Ovary (tissue), 7 donors: ENCODE measurements at regions not wholly inside any gene's neighbourhood (a gene's known extent, or its start where the extent isn't known, plus 50 kb on each side); places are given as distances from the start of the nearest gene placed in this dataset.

Experiments used
- DNase-seq, 5 donors: peaks; one replicate each; pipeline ENCODE4 v3.0.0-alpha.2; 2019 to 2020
- H3K27ac ChIP-seq, 2 donors: fragments of 200-600 bp; one replicate each; pipeline versions ENCODE4 v1.5.1 to v1.8.0; 2019 to 2022
- H3K27me3 ChIP-seq: fragments of 200-600 bp; one replicate; pipeline ENCODE4 v1.8.0; 2022
- H3K36me3 ChIP-seq: fragments of 200-600 bp; sonication (generic); one replicate; pipeline ENCODE4 v1.5.1; 2019
- H3K4me1 ChIP-seq: one replicate; pipeline ENCODE4 v1.8.1; 2013; ENCODE audit warnings: mild to moderate bottlenecking, moderate library complexity; ENCODE audit not compliant: insufficient read depth
- H3K4me3 ChIP-seq: fragments of 200-600 bp; sonication (generic); one replicate; pipeline ENCODE4 v1.5.1; 2017
- H3K9me3 ChIP-seq, 2 donors: fragments of 200-600 bp in 1 of 2; sonication (generic) in 1 of 2; one replicate each; pipeline versions ENCODE4 v1.5.1 to v1.8.1; 2013 to 2019; ENCODE audit warnings: mild to moderate bottlenecking in 1 of 2, moderate library complexity in 1 of 2
- EP300 ChIP-seq: sonication (generic); formaldehyde crosslinking; IDR thresholded peaks from one replicate; pipeline ENCODE4 v1.6.1; 2017; ENCODE audit warnings: antibody characterized with exemption
- POLR2A ChIP-seq: fragments of 450-650 bp; IDR thresholded peaks from one replicate; pipeline ENCODE4 v1.6.1; 2017; ENCODE audit warnings: antibody characterized with exemption, mild to moderate bottlenecking, moderate library complexity
- WGBS, 3 donors: extraction: QIAGEN DNeasy Blood & Tissue Kit in 1 of 3; methylation state at CpG; one replicate each; pipeline versions ENCODE4 v1.1.5 to v1.1.7; 2013 to 2017; 5-methylcytosine and 5-hydroxymethylcytosine counted together
- intact Hi-C, 4 donors: fragments of 100-400 bp; cut with DNase I; formaldehyde crosslinking; loops; one replicate each; pipeline versions ENCODE4 v1.11.0 to v1.15.1; 2022 to 2023
- TF ChIP-seq, protein P1 (sequence below), 3 donors: fragments of 450-650 bp in 2 of 3; fragments of 200-600 bp in 1 of 3; IDR thresholded peaks; one replicate each; pipeline versions ENCODE4 v1.5.1 to v1.8.0; 2016 to 2022; ENCODE audit warnings: antibody characterized with exemption in 3 of 3, mild to moderate bottlenecking in 1 of 3
- donor health status: DM: no; HTN: no; CAD: no; lungs with moderate emphysema.
- donor health status: DM: no; HTN: no; CAD: no.
- donor health status: Bipolar disorder and iron deficiency.
- donor health status: DM: no; HTN: no; CAD: no.
- donor health status: DM: yes; HTN: yes; CAD: no.

DNA sequence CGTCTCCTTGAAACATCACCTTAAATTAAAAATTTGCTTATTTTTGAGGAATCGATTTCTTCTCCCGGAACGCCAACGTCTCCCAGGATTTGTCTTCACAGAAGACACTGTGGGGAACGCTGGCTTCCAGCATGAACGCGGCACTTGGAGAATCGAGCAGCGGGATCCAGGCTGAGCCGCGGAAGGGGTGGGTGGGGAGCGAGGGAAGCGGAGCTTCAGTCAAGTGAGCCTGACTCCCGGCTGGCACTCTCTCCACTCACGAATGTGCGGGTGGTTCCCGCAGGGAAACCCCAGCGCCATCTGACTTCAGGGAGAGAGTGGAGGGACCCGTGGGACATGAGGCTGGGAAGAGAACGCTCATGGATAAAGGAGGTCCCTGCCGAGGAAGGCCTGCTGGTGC, 506.0 kb upstream of the TMEM132C start:
- H3K4me1 ChIP-seq = no peaks in the 10 kb centered on the region

DNA sequence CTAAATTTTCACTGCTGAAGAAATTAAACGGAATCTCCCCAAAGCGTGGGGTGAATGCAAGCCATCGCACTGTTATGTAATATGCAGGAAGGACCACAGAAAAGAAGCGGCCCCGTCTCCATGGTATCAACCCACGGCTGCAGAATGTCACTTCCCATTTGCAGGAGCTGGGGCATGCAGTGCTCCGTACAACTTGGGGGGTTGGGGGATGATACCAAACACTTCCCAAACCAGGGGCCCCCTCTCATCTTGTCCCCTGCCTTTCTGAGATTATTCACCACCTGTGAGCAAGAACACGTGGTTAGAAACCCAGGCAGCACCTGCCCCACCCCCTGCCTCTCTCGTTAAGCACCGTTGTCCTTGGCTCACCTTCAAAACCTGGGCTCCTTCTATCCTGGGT, 505.1 kb upstream of the TMEM132C start:
- no peak for DNase-seq
- Histone ChIP-seq H3K27me3 (no peaks in the 10 kb centered on the region), H3K4me3 (no peak overlapping the region), H3K4me1 (no peaks in the 10 kb centered on the region), H3K9me3 (no peaks in the 10 kb centered on the region), H3K36me3 (no peaks in the 10 kb centered on the region), H3K27ac (no peak overlapping the region)
- TF ChIP-seq EP300 (no peak), POLR2A (no peak)
- TF ChIP-seq, protein P1, sequence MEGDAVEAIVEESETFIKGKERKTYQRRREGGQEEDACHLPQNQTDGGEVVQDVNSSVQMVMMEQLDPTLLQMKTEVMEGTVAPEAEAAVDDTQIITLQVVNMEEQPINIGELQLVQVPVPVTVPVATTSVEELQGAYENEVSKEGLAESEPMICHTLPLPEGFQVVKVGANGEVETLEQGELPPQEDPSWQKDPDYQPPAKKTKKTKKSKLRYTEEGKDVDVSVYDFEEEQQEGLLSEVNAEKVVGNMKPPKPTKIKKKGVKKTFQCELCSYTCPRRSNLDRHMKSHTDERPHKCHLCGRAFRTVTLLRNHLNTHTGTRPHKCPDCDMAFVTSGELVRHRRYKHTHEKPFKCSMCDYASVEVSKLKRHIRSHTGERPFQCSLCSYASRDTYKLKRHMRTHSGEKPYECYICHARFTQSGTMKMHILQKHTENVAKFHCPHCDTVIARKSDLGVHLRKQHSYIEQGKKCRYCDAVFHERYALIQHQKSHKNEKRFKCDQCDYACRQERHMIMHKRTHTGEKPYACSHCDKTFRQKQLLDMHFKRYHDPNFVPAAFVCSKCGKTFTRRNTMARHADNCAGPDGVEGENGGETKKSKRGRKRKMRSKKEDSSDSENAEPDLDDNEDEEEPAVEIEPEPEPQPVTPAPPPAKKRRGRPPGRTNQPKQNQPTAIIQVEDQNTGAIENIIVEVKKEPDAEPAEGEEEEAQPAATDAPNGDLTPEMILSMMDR (IDR thresholded peaks at IDR 0.05) = no peak
- intact Hi-C loops = no loop called here
- 32 to 42% (median 36%) methylated on average over 10 of the region's 10 CpGs for WGBS, 3 donors

More for the DNA sequence above, 506.0 kb upstream of the TMEM132C start:
- intact Hi-C loops = no loop called here
- Histone ChIP-seq H3K27ac (no peak overlapping the region), H3K9me3 (no peaks in the 10 kb centered on the region), H3K36me3 (no peaks in the 10 kb centered on the region), H3K4me3 (no peak overlapping the region), H3K27me3 (no peaks in the 10 kb centered on the region)
- DNase-seq = no peak
- WGBS, 3 donors = 92 to 96% (median 95%) methylated on average over 22 of the region's 22 CpGs
- TF ChIP-seq EP300 = no peak
- TF ChIP-seq, protein P1 (IDR thresholded peaks at IDR 0.05) = no peak
- no peak for TF ChIP-seq POLR2A

DNA sequence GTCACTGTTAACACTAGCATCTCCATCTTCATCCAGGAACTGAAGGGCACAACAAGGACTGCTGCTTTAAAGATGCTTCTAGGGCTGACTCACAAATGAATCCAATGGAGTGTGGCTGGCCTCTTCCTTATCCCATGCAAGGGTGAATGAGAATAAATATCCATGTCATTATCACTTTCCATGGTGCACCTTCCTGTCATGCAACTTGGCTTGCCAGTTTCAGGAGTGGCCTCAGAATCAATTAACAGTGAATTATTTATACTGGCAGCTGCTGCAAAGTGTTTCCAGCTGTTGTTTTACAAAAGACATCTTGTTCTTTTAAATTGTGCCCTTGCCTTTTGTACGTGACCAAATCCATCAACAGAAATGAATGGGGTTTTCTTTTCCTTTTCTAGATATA, 499.3 kb upstream of the TMEM132C start:
- no peaks in the 10 kb centered on the region for H3K27me3 ChIP-seq
- intact Hi-C loops = no loop called here

DNA sequence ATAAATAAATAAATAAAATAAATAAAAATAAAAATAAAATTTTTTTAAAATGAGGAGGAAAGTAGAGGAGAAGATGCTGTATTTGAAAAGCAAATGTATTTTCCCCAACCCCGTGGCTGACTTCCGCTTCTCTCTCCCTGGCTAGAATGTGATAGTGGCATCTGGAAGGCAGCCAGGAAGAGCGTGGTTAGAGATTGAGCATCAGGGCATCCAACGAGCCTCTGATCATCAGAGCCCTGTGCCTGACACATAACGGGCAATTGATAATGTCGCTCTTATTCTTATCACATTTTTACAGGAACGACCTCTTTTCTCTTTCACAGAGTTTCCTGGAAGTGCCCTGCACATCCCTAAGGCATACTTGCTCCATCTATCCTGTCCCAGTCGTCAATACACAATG, 496.9 kb upstream of the TMEM132C start:
- no peak for DNase-seq
- TF ChIP-seq, protein P1 (IDR thresholded peaks at IDR 0.05) = no peak
- TF ChIP-seq EP300 = no peak
- TF ChIP-seq POLR2A = no peak
- no peak overlapping the region for H3K4me3 ChIP-seq
- H3K27ac ChIP-seq = no peak overlapping the region
- H3K36me3 ChIP-seq = no peaks in the 10 kb centered on the region
- intact Hi-C loops = no loop called here
- no peaks in the 10 kb centered on the region for H3K4me1 ChIP-seq
- 34 to 60% (median 43%) methylated on average over 8 of the region's 8 CpGs for WGBS, 3 donors
- no peaks in the 10 kb centered on the region for H3K27me3 ChIP-seq
- no peaks in the 10 kb centered on the region for H3K9me3 ChIP-seq

More for the DNA sequence above, 499.3 kb upstream of the TMEM132C start:
- TF ChIP-seq EP300 = no peak
- Histone ChIP-seq H3K4me1 (no peaks in the 10 kb centered on the region), H3K36me3 (no peaks in the 10 kb centered on the region), H3K9me3 (no peaks in the 10 kb centered on the region), H3K27ac (no peak overlapping the region), H3K4me3 (no peak overlapping the region)
- WGBS, 3 donors = 22 to 52% (median 35%) methylated on average over 1 of the region's 1 CpG
- no peak for DNase-seq

DNA sequence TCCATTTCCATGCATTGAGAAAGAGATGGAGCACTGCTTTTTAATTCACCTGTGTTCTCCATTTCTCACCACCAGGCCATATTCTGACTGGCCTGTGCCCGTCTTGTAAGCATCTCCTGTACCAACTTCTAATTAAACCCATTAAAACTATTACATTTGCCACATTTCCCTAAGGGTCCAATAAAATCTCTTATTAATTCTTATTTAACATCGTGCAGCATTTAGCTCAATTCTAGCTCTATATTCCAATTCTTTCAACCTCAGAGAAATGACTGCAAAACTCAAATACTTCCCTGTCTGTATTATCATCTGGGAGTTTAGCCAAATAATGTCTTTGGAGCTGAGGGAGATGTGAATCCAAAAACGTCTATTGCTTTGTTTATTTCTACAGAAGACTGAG, 495.4 kb upstream of the TMEM132C start:
- no peak for DNase-seq
- H3K9me3 ChIP-seq = no peaks in the 10 kb centered on the region
- H3K27me3 ChIP-seq = no peaks in the 10 kb centered on the region
- H3K4me3 ChIP-seq = no peak overlapping the region
- H3K27ac ChIP-seq = no peak overlapping the region
- 38 to 42% (median 41%) methylated on average over 3 of the region's 3 CpGs for WGBS, 3 donors
- H3K36me3 ChIP-seq = no peaks in the 10 kb centered on the region
- no peaks in the 10 kb centered on the region for H3K4me1 ChIP-seq
- intact Hi-C loops = no loop called here
- TF ChIP-seq EP300 (no peak), POLR2A (no peak)
- TF ChIP-seq, protein P1 (IDR thresholded peaks at IDR 0.05) = no peak
